ENCODE measurements at regions not wholly inside any gene's neighbourhood (a gene's known extent, or its start where the extent isn't known, plus 50 kb on each side); places are given as distances from the start of the nearest gene placed in this dataset.

DNA sequence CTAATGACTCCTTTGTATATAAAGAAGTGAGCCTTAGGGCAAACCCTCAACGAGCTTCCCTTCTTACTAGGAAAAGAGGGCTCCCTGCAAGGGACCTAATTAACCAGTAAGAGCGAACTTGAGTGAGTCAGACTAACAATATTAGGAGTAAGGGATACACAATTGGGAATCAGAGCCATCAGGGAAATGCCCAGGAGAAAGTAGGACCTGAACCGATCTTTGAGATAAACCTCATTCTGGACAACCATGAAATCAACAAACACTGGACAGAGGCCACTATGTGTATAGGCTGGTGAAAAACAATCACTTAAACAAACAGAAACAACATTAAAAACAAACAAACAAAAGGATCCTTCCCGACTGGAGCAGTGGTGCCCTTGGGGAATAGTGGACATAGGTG lies 120.8 kb downstream of the EDN1 start:
- WGBS (ENCODE audit: insufficient coverage), result no CpG with 5 or more reads among the region's 4 CpGs
- Histone ChIP-seq H3K4me1 (ENCODE audit: control insufficient read depth in 2 of 2, insufficient read depth in 2 of 2, low read length in 2 of 2) (no peaks in the 10 kb centered on the region), H3K27ac (ENCODE audit: low read length in 2 of 2) (no peak overlapping the region), H2AFZ (ENCODE audit: insufficient read depth, low read depth, low read length, poor library complexity, severe bottlenecking) (no peak overlapping the region), H3K79me2 (ENCODE audit: control insufficient read depth, insufficient read depth, low read length) (no peaks in the 10 kb centered on the region), H3K9me3 (ENCODE audit: control extremely low read depth in 1 of 3, control insufficient read depth in 2 of 3, insufficient read depth in 1 of 3, low read length in 2 of 3) (no peaks in the 10 kb centered on the region), H3K27me3 (replicated peaks in 1 of 4; ENCODE audit: control extremely low read depth in 1 of 4, control insufficient read depth in 3 of 4, insufficient read depth in 4 of 4, low read length in 3 of 4) (no peaks in the 10 kb centered on the region), H3K9ac (ENCODE audit: low read length) (no peak overlapping the region), H3K4me2 (replicated peaks; ENCODE audit: low read depth, low read length, poor library complexity, severe bottlenecking) (no peak overlapping the region), H3K36me3 (replicated peaks in 1 of 2; ENCODE audit: control extremely low read depth in 1 of 2, control insufficient read depth in 1 of 2, extremely low read depth in 1 of 2, insufficient read depth in 2 of 2, low read length in 1 of 2) (no peaks in the 10 kb centered on the region), H3K4me3 (ENCODE audit: control extremely low read depth in 1 of 5, extremely low read depth in 1 of 5, insufficient read depth in 1 of 5, low read depth in 2 of 5, low read length in 4 of 5) (no peak overlapping the region), H4K20me1 (ENCODE audit: control insufficient read depth, insufficient read depth, low read length, poor library complexity, severe bottlenecking) (no peaks in the 10 kb centered on the region)
- Mint-ChIP-seq H3K9me3 (ENCODE audit: insufficient read depth) (no peaks in the 10 kb centered on the region), H3K4me1 (no peaks in the 10 kb centered on the region), H3K27ac (no peak overlapping the region), H3K27me3 (peaks cover 14% of the 10 kb centered on the region), H3K4me3 (no peak overlapping the region)
- ChIA-PET CTCF (no interaction called here), POLR2A (no interaction called here)
- intact Hi-C loops (cut with micrococcal nuclease), result no loop called here
- no peak for DNase-seq
- ATAC-seq (ENCODE audit: low read depth), result no peak
- TF ChIP-seq, protein P1, sequence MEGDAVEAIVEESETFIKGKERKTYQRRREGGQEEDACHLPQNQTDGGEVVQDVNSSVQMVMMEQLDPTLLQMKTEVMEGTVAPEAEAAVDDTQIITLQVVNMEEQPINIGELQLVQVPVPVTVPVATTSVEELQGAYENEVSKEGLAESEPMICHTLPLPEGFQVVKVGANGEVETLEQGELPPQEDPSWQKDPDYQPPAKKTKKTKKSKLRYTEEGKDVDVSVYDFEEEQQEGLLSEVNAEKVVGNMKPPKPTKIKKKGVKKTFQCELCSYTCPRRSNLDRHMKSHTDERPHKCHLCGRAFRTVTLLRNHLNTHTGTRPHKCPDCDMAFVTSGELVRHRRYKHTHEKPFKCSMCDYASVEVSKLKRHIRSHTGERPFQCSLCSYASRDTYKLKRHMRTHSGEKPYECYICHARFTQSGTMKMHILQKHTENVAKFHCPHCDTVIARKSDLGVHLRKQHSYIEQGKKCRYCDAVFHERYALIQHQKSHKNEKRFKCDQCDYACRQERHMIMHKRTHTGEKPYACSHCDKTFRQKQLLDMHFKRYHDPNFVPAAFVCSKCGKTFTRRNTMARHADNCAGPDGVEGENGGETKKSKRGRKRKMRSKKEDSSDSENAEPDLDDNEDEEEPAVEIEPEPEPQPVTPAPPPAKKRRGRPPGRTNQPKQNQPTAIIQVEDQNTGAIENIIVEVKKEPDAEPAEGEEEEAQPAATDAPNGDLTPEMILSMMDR (IDR thresholded peaks at IDR 0.05), result no peak
- TF ChIP-seq EZH2 (IDR thresholded peaks at IDR 0.05; ENCODE audit: borderline replicate concordance, insufficient read depth, low read depth, low read length, poor library complexity, severe bottlenecking), result no peak

DNA sequence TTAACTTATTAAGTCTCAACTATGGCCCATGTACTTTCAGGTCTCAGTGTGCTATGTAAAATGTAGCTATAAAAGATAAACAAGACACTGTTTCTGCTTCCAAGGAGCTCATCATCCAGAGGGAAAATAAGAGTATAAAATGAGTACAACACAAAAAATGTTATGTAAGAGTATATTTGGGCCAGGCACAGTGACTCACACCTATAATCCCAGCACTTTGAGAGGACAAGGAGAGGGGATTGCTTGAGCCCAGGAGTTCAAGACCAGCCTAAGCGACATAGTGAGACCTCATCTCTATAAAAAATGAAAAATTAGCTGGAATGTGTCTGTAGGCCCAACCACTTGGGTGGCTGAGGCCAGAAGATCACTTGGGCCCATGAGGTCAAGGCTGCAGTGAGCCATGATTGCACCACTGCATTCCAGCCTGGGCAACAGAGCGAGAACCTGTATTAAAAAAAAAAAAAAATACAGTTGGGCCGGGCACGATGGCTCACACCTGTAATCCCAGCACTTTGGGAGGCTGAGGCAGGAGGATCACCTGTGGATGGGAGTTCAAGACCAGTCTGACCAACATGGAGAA lies 124.0 kb downstream of the EDN1 start:
- TF ChIP-seq EZH2 (IDR thresholded peaks at IDR 0.05; ENCODE audit: borderline replicate concordance, insufficient read depth, low read depth, low read length, poor library complexity, severe bottlenecking), result no peak
- TF ChIP-seq, protein P1 (IDR thresholded peaks at IDR 0.05), result no peak
- ChIA-PET POLR2A (no interaction called here), CTCF (no interaction called here)
- WGBS (ENCODE audit: insufficient coverage), result 100% methylated on average over 1 of the region's 4 CpGs
- no peak overlapping the region for H3K4me3 Mint-ChIP-seq
- DNase-seq (no peak), ATAC-seq (ENCODE audit: low read depth) (no peak)
- H3K4me3 ChIP-seq (ENCODE audit: control extremely low read depth in 1 of 5, extremely low read depth in 1 of 5, insufficient read depth in 1 of 5, low read depth in 2 of 5, low read length in 4 of 5), result no peak overlapping the region
- H3K9me3 ChIP-seq (ENCODE audit: control extremely low read depth in 1 of 3, control insufficient read depth in 2 of 3, insufficient read depth in 1 of 3, low read length in 2 of 3), result no peaks in the 10 kb centered on the region
- no peak overlapping the region for H2AFZ ChIP-seq (ENCODE audit: insufficient read depth, low read depth, low read length, poor library complexity, severe bottlenecking)
- intact Hi-C loops (cut with micrococcal nuclease), result no loop called here
- peaks cover 9% of the 10 kb centered on the region for H3K27me3 Mint-ChIP-seq
- H3K27me3 ChIP-seq (replicated peaks in 1 of 4; ENCODE audit: control extremely low read depth in 1 of 4, control insufficient read depth in 3 of 4, insufficient read depth in 4 of 4, low read length in 3 of 4), result no peaks in the 10 kb centered on the region
- no peaks in the 10 kb centered on the region for H3K79me2 ChIP-seq (ENCODE audit: control insufficient read depth, insufficient read depth, low read length)
- H3K9ac ChIP-seq (ENCODE audit: low read length), result no peak overlapping the region
- H3K4me2 ChIP-seq (replicated peaks; ENCODE audit: low read depth, low read length, poor library complexity, severe bottlenecking), result no peak overlapping the region
- no peak overlapping the region for H3K27ac Mint-ChIP-seq
- H3K4me1 Mint-ChIP-seq, result no peaks in the 10 kb centered on the region
- H3K9me3 Mint-ChIP-seq (ENCODE audit: insufficient read depth), result no peaks in the 10 kb centered on the region
- no peaks in the 10 kb centered on the region for H4K20me1 ChIP-seq (ENCODE audit: control insufficient read depth, insufficient read depth, low read length, poor library complexity, severe bottlenecking)
- H3K27ac ChIP-seq (ENCODE audit: low read length in 2 of 2), result no peak overlapping the region
- H3K4me1 ChIP-seq (ENCODE audit: control insufficient read depth in 2 of 2, insufficient read depth in 2 of 2, low read length in 2 of 2), result no peaks in the 10 kb centered on the region
- H3K36me3 ChIP-seq (replicated peaks in 1 of 2; ENCODE audit: control extremely low read depth in 1 of 2, control insufficient read depth in 1 of 2, extremely low read depth in 1 of 2, insufficient read depth in 2 of 2, low read length in 1 of 2), result no peaks in the 10 kb centered on the region
